B cell (primary cell): ENCODE measurements at regions not wholly inside any gene's neighbourhood (a gene's known extent, or its start where the extent isn't known, plus 50 kb on each side); places are given as distances from the start of the nearest gene placed in this dataset.

Experiments used
- ATAC-seq: fragments of 200-7000 bp; cut with Tn5 transposase; one replicate; pipeline ENCODE4 v1.10.0; 2021; ENCODE audit warnings: low read depth, mild to moderate bottlenecking, moderate number of reproducible peaks, moderate library complexity
- CTCF ChIA-PET: fragments of 350-600 bp; sonication (Branson Sonifier 250); formaldehyde crosslinking; loops from one replicate; lab custom pipeline; 2021; ENCODE audit warnings: antibody characterized with exemption, inconsistent platforms; lab: Charles Lee
- POLR2A ChIA-PET: fragments of 350-600 bp; sonication (Branson Sonifier 250); formaldehyde crosslinking; loops from one replicate; lab custom pipeline; 2021; ENCODE audit warnings: antibody characterized with exemption; lab: Charles Lee
- DNase-seq: peaks from one replicate; pipeline ENCODE4 v3.0.0; 2013
- H2AFZ ChIP-seq: 2 replicates; pipeline ENCODE4 v1.6.1; 2012; ENCODE audit warnings: mild to moderate bottlenecking, low read depth, low read length; ENCODE audit not compliant: insufficient read depth, poor library complexity, severe bottlenecking
- H3K27ac ChIP-seq, 2 donors: 1 replicate in 1 of 2; 2 replicates in 1 of 2; pipeline ENCODE4 v1.5.1; 2012 to 2013; ENCODE audit warnings: low read length in 2 of 2, mild to moderate bottlenecking in 2 of 2, moderate library complexity in 1 of 2
- H3K27me3 ChIP-seq, 4 experiments: fragments of 200-600 bp in 1 of 4; sonication (generic) in 1 of 4; replicated peaks in 1 of 4; 1 replicate in 2 of 4; 2 replicates in 2 of 4; pipeline versions ENCODE4 v1.6.1 to v1.7.0; 2013 to 2016; ENCODE audit warnings: low read length in 3 of 4, mild to moderate bottlenecking in 2 of 4, mixed read lengths in 1 of 4, moderate library complexity in 1 of 4; ENCODE audit not compliant: insufficient read depth in 4 of 4, control insufficient read depth in 3 of 4; ENCODE audit errors: control extremely low read depth in 1 of 4
- H3K36me3 ChIP-seq, 2 experiments: replicated peaks in 1 of 2; 1 replicate in 1 of 2; 2 replicates in 1 of 2; pipeline versions ENCODE4 v1.6.1 to v1.7.1; 2013; ENCODE audit warnings: low read length in 1 of 2; ENCODE audit not compliant: insufficient read depth in 2 of 2, control insufficient read depth in 1 of 2; ENCODE audit errors: control extremely low read depth in 1 of 2, extremely low read depth in 1 of 2
- H3K4me1 ChIP-seq, 2 donors: fragments of 200-600 bp in 1 of 2; sonication (generic) in 1 of 2; 1 replicate in 1 of 2; 2 replicates in 1 of 2; pipeline versions ENCODE4 v1.5.1 to v1.6.1; 2013 to 2017; ENCODE audit warnings: low read length in 2 of 2; ENCODE audit not compliant: control insufficient read depth in 2 of 2, insufficient read depth in 2 of 2
- H3K4me2 ChIP-seq: replicated peaks from 2 replicates; pipeline ENCODE3; 2012; ENCODE audit warnings: mild to moderate bottlenecking, low read depth, low read length; ENCODE audit not compliant: poor library complexity, severe bottlenecking
- H3K4me3 ChIP-seq, 5 experiments: fragments of 200-600 bp in 1 of 5; sonication (generic) in 1 of 5; 1 replicate in 3 of 5; 2 replicates in 2 of 5; pipeline versions ENCODE4 v1.5.1 to v1.7.0; 2011 to 2016; ENCODE audit warnings: low read length in 4 of 5, mild to moderate bottlenecking in 4 of 5, low read depth in 2 of 5, control low read depth in 1 of 5, moderate library complexity in 1 of 5; ENCODE audit not compliant: insufficient read depth in 1 of 5; ENCODE audit errors: control extremely low read depth in 1 of 5, extremely low read depth in 1 of 5
- H3K79me2 ChIP-seq: fragments of 200-600 bp; sonication (generic); one replicate; pipeline ENCODE4 v1.6.0; 2016; ENCODE audit warnings: low read length; ENCODE audit not compliant: control insufficient read depth, insufficient read depth
- H3K9ac ChIP-seq: fragments of 200-600 bp; sonication (generic); 2 replicates; pipeline ENCODE4 v1.6.1; 2017; ENCODE audit warnings: mild to moderate bottlenecking, low read length, moderate library complexity
- H3K9me3 ChIP-seq, 3 donors: one replicate each; pipeline versions ENCODE4 v1.6.1 to v1.7.1; 2013; ENCODE audit warnings: low read length in 2 of 3; ENCODE audit not compliant: control insufficient read depth in 2 of 3, insufficient read depth in 1 of 3; ENCODE audit errors: control extremely low read depth in 1 of 3
- H4K20me1 ChIP-seq: 2 replicates; pipeline ENCODE4 v1.6.0; 2012; ENCODE audit warnings: mild to moderate bottlenecking, low read length; ENCODE audit not compliant: insufficient read depth, control insufficient read depth, poor library complexity, severe bottlenecking
- H3K27ac Mint-ChIP-seq: one replicate; pipeline ENCODE4 v1.8.0; 2021; ENCODE audit warnings: mixed read lengths
- H3K27me3 Mint-ChIP-seq: one replicate; pipeline ENCODE4 v1.8.0; 2021; ENCODE audit warnings: mixed read lengths
- H3K4me1 Mint-ChIP-seq: one replicate; pipeline ENCODE4 v1.8.0; 2021; ENCODE audit warnings: mixed read lengths
- H3K4me3 Mint-ChIP-seq: one replicate; pipeline ENCODE4 v1.8.0; 2021; ENCODE audit warnings: mixed read lengths
- H3K9me3 Mint-ChIP-seq: one replicate; pipeline ENCODE4 v1.8.0; 2022; ENCODE audit warnings: mixed read lengths; ENCODE audit not compliant: insufficient read depth
- CTCF ChIP-seq: fragments of 200-600 bp; IDR thresholded peaks from one replicate; pipeline ENCODE4 v1.8.0; 2022; ENCODE audit warnings: antibody characterized with exemption, mild to moderate bottlenecking
- EZH2 ChIP-seq: IDR thresholded peaks from 2 replicates; pipeline ENCODE4 v1.6.1; 2012; ENCODE audit warnings: borderline replicate concordance, low read depth, mild to moderate bottlenecking, moderate library complexity, low read length; ENCODE audit not compliant: insufficient read depth, poor library complexity, severe bottlenecking
- WGBS: methylation state at CpG from one replicate; pipeline ENCODE4 v1.1.5; 2013; ENCODE audit warnings: missing lambda C conversion rate; ENCODE audit not compliant: insufficient coverage; 5-methylcytosine and 5-hydroxymethylcytosine counted together
- intact Hi-C: fragments of 100-400 bp; cut with micrococcal nuclease; formaldehyde crosslinking; loops from one replicate; pipeline ENCODE4 v1.10.0; 2022

GRCh38 chr1:185450060-185450788, 133.2 kb upstream of the IVNS1ABP start:
- DNase-seq (no peak), ATAC-seq (no peak)
- Mint-ChIP-seq H3K27ac (no peak overlapping the region), H3K4me1 (no peaks in the 10 kb centered on the region), H3K27me3 (no peaks in the 10 kb centered on the region), H3K9me3 (no peaks in the 10 kb centered on the region), H3K4me3 (no peak overlapping the region)
- H4K20me1 ChIP-seq, result no peaks in the 10 kb centered on the region
- H3K36me3 ChIP-seq, result no peaks in the 10 kb centered on the region
- no peak overlapping the region for H2AFZ ChIP-seq
- ChIA-PET POLR2A (no interaction called here), CTCF (no interaction called here)
- no peak overlapping the region for H3K4me2 ChIP-seq
- H3K4me1 ChIP-seq, result no peaks in the 10 kb centered on the region
- H3K4me3 ChIP-seq, result no peak overlapping the region
- no peaks in the 10 kb centered on the region for H3K27me3 ChIP-seq
- TF ChIP-seq EZH2, result no peak
- TF ChIP-seq CTCF, result no peak
- intact Hi-C loops, result no loop called here
- 100% methylated on average over 1 of the region's 3 CpGs for WGBS
- no peak overlapping the region for H3K27ac ChIP-seq
- no peaks in the 10 kb centered on the region for H3K79me2 ChIP-seq
- H3K9ac ChIP-seq, result no peak overlapping the region
- H3K9me3 ChIP-seq, result no peaks in the 10 kb centered on the region

- H3K9me3 Mint-ChIP-seq, result no peaks in the 10 kb centered on the region
- Histone ChIP-seq H2AFZ (no peak overlapping the region), H3K4me2 (no peak overlapping the region), H3K9me3 (no peaks in the 10 kb centered on the region), H3K4me3 (no peak overlapping the region), H3K27ac (no peak overlapping the region), H3K4me1 (no peaks in the 10 kb centered on the region), H3K36me3 (no peaks in the 10 kb centered on the region), H3K79me2 (no peaks in the 10 kb centered on the region), H4K20me1 (no peaks in the 10 kb centered on the region), H3K9ac (no peak overlapping the region), H3K27me3 (no peaks in the 10 kb centered on the region)
- ChIA-PET POLR2A (no interaction called here), CTCF (no interaction called here)
- no peak for DNase-seq
- 100% methylated on average over 1 of the region's 3 CpGs for WGBS
- H3K27me3 Mint-ChIP-seq, result no peaks in the 10 kb centered on the region
- H3K4me3 Mint-ChIP-seq, result no peak overlapping the region
- H3K27ac Mint-ChIP-seq, result no peak overlapping the region
- ATAC-seq, result no peak
- no peaks in the 10 kb centered on the region for H3K4me1 Mint-ChIP-seq
- intact Hi-C loops, result no loop called here
- no peak for TF ChIP-seq EZH2
- TF ChIP-seq CTCF, result no peak
Observed at GRCh38 chr1:185449378-185450059, 132.5 kb upstream of the IVNS1ABP start.
